ENCODE measurements at regions not wholly inside any gene's neighbourhood (a gene's known extent, or its start where the extent isn't known, plus 50 kb on each side); places are given as distances from the start of the nearest gene placed in this dataset.
A peak's percentile ranks its signal among the peaks of the same experiment; 100 is the strongest.

DNA sequence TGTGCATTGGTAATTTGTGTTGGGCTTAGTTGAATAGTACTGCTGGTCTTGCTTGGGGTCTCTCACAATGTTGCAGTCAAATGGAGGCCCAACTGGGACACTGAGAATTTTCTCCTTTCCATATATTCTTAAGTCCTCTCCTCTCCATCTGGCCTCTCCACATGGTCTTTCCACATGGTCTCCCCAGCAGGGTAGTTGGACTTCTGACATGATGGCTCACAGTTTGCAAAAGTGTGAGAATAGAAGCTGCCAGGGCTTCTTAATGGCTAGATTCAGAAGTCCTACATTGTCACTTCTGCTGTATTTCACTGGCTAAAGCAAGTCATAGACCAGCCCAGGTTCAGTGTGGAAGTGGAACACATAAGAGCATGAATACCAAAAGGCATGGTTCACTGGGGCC, 318.5 kb upstream of the TNP1 start:
- peaks cover 7% of the 10 kb centered on the region for H3K4me1 Mint-ChIP-seq
- DNase-seq (no peak), ATAC-seq (no peak)
- no peak overlapping the region for H3K4me3 Mint-ChIP-seq
- no peak overlapping the region for H3K27ac Mint-ChIP-seq
- H3K9me3 Mint-ChIP-seq = peaks cover 0 to 8% of the 10 kb centered on the region in 2 donors
- no peaks in the 10 kb centered on the region for H3K27me3 Mint-ChIP-seq

DNA sequence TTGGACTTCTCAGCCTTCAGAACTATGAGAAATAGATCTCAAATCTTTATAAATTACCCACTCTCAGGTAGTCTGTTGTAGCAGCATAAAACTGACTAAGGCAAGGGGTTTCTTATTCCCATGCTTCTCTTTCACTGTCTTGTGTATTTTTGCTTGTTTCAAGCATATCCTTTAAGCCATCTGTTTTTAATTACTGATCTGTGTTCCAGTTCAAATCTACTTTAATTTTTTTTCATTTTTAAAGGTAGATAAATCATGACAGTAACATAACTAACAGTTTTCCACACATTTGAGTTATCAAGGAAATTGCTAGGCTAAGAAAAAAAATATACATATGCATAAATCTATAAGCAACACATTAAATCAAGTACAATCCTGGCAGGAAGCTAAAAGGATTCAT, 317.9 kb upstream of the TNP1 start:
- Mint-ChIP-seq H3K9me3 (peaks cover 0 to 9% of the 10 kb centered on the region in 2 donors), H3K27me3 (peaks cover under 1% of the 10 kb centered on the region), H3K27ac (no peak overlapping the region), H3K4me1 (peaks cover 7% of the 10 kb centered on the region), H3K4me3 (no peak overlapping the region)
- no peak for DNase-seq
- ATAC-seq = no peak

DNA sequence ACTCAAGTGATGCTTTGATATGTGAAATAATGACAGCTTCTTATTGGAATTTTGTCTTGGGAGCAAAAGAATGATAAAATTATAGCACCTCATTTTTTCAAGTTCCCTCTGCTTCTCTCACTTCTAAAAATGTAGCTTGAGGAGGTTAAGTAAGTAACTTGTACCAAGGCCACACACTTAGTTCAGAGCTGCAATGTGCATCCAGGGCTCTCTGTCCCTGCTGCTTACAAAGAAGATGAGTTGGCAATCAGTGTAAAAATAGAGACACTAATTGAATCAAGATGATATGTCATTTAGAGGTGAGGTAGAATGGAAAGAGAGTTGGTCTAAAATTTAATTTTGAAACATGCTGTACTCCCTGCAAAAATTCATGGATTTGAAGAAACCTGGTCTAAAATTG, 312.0 kb upstream of the TNP1 start:
- H3K27me3 Mint-ChIP-seq = peaks cover 22% of the 10 kb centered on the region
- no peak for ATAC-seq

DNA sequence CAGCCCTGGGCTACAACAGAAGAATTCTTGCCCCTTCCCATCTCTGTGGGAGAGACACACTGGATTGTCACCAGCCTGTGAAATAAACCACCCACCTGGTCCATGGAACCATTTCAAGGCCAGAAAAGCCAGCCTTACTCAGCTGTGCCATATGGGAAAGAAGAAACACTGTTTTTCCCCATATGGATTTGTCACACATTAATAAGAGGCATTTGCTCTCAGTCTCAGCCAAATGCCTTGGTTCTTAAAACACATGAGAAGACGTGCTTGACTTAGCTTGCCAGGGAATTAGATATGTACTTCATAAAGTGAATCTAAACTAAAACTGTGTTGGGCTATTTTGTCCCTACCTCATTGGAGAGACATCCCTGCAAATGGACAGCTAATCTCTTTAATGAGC, 308.6 kb upstream of the TNP1 start:
- DNase-seq = no peak

More for the DNA sequence above, 312.0 kb upstream of the TNP1 start:
- H3K27ac Mint-ChIP-seq = no peak overlapping the region
- H3K4me3 Mint-ChIP-seq = no peak overlapping the region
- peaks cover 7% of the 10 kb centered on the region for H3K4me1 Mint-ChIP-seq
- H3K9me3 Mint-ChIP-seq = peaks cover 0 to 27% of the 10 kb centered on the region in 2 donors
- DNase-seq = no peak

DNA sequence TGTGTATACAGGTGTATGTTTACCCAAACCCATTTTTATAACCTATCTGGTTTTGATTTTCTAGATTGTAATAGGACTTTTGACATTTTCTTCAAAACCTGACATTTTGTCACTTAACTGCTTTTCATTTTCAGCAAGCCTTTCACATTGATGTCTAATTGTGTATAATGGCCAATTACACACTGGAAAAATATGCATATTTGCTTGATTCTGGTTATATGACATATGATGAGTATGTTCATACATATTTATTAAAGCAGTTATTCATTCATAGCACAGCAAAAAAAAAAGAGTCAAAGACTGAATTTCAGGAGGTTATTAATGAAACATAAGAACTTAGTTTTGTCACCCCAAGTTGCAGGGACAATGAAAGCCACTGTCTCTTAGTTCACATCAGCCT, 307.7 kb upstream of the TNP1 start:
- Mint-ChIP-seq H3K27ac (no peak overlapping the region), H3K9me3 (peaks cover 0 to 17% of the 10 kb centered on the region in 2 donors), H3K4me1 (peaks cover 6% of the 10 kb centered on the region), H3K27me3 (peaks cover 34% of the 10 kb centered on the region), H3K4me3 (no peak overlapping the region)
- DNase-seq = no peak
- ATAC-seq = no peak

More for the DNA sequence above, 308.6 kb upstream of the TNP1 start:
- H3K4me1 Mint-ChIP-seq = no peaks in the 10 kb centered on the region
- peaks cover 37% of the 10 kb centered on the region for H3K27me3 Mint-ChIP-seq
- no peak for ATAC-seq
- H3K4me3 Mint-ChIP-seq = no peak overlapping the region
- H3K9me3 Mint-ChIP-seq = peaks cover 0 to 19% of the 10 kb centered on the region in 2 donors
- H3K27ac Mint-ChIP-seq = peak overlapping the region in 1 of 2 donors; percentile 19

DNA sequence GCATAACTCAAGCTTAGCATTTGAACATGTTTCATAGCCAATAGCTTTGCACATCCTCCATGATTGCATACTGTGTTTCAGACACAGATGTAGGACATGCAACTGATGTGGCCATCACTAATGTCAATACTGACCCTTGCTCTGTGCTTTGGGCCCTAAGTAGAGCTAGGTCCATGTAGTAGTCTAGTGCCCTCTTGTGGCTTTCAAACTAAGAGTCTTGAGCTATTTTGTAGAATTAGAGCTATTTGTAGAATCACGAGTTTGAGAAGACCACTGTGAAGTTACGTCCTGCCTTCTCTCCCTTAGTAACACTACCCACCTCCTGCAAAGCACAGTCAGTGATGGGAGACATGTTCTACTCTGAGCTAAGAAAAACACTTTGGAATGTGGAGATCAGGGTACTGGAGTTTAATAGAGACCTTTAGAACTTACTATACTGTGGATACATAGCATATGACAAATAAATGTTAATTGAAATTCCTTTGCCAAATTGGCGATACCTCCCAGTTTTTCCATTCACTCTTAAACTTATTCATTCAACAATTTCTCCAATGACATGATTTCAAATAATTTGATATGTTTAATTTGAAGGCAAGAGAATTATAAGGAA, 306.5 kb upstream of the TNP1 start:
- H3K4me3 Mint-ChIP-seq = no peak overlapping the region
- DNase-seq (no peak), ATAC-seq (peak; percentile 66)
- peaks cover 18% of the 10 kb centered on the region for H3K4me1 Mint-ChIP-seq
- peaks cover 28% of the 10 kb centered on the region for H3K27me3 Mint-ChIP-seq
- peaks cover 0 to 10% of the 10 kb centered on the region in 2 donors for H3K9me3 Mint-ChIP-seq
- H3K27ac Mint-ChIP-seq = no peak overlapping the region

DNA sequence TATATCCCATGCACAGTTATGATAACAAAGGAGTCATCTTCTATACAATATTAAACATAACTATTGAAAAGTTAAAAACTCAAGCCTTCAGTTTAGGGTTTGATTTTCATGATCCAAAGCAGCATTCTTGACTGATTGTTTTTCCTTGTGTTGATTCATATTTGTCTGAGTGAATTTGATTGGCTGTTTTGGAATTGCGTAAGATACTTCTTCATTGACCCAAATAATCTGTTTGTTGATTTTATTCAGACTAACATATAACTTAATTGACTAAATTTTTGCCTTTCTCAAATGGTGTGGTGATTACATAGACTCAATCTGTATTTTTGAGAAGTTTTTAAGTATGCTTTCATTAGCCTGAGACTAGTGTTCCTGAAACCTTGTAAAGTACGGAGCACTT, 305.7 kb upstream of the TNP1 start:
- no peak for ATAC-seq
- H3K27me3 Mint-ChIP-seq = peaks cover 20% of the 10 kb centered on the region

DNA sequence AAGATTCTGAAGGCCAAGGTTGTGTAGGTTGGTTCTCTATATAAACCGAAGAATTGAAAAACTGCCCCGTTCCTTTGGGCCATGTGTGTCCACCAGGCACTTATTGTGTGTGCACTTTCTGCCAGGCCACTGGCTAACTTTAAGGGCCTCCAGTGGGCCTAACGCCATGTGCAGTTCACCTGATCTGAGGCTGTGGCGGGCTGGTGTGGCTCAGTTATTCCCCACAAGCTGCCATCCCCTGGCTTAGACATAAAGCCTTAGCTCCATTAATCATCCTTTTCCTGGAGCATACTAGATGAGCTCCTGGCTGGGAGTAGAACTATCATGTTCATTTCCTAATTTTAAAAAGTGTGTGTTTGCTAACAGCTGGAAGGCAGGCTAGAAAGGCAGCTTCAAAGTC, 304.1 kb upstream of the TNP1 start:
- ATAC-seq (no peak), DNase-seq (no peak)
- Mint-ChIP-seq H3K27me3 (peaks cover 15% of the 10 kb centered on the region), H3K27ac (no peak overlapping the region), H3K9me3 (no peaks in the 10 kb centered on the region), H3K4me1 (peaks cover 23% of the 10 kb centered on the region), H3K4me3 (no peak overlapping the region)

More for the DNA sequence above, 305.7 kb upstream of the TNP1 start:
- H3K9me3 Mint-ChIP-seq = peaks cover 0 to 2% of the 10 kb centered on the region in 2 donors
- no peak for DNase-seq
- H3K27ac Mint-ChIP-seq = no peak overlapping the region
- H3K4me3 Mint-ChIP-seq = no peak overlapping the region
- H3K4me1 Mint-ChIP-seq = peaks cover 23% of the 10 kb centered on the region

DNA sequence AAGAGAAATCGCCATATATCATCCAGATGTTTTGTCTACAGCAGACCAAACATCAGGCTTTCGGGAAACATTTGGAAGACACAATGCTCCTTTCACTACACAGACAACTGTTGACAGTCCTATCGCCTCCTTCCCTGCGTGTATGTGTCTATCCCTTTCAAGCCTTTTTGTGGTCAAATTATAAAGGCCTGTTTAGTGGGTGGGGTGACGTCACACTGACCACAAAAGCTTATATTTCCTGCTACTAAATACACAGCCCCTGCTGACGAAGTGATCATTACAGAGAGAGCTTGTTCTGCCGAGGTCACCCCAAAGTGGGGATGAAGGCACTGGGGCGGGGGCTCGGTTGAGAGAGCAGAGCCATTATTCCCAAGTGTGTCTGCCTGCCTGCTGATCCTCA, 302.7 kb upstream of the TNP1 start:
- ATAC-seq = peak; percentile 87
- Mint-ChIP-seq H3K9me3 (no peaks in the 10 kb centered on the region), H3K4me1 (peaks cover 23% of the 10 kb centered on the region), H3K27ac (no peak overlapping the region), H3K27me3 (peaks cover 15% of the 10 kb centered on the region), H3K4me3 (peak overlapping the region; percentile 64 to 67)
- DNase-seq = peak; percentile 43 to 55

DNA sequence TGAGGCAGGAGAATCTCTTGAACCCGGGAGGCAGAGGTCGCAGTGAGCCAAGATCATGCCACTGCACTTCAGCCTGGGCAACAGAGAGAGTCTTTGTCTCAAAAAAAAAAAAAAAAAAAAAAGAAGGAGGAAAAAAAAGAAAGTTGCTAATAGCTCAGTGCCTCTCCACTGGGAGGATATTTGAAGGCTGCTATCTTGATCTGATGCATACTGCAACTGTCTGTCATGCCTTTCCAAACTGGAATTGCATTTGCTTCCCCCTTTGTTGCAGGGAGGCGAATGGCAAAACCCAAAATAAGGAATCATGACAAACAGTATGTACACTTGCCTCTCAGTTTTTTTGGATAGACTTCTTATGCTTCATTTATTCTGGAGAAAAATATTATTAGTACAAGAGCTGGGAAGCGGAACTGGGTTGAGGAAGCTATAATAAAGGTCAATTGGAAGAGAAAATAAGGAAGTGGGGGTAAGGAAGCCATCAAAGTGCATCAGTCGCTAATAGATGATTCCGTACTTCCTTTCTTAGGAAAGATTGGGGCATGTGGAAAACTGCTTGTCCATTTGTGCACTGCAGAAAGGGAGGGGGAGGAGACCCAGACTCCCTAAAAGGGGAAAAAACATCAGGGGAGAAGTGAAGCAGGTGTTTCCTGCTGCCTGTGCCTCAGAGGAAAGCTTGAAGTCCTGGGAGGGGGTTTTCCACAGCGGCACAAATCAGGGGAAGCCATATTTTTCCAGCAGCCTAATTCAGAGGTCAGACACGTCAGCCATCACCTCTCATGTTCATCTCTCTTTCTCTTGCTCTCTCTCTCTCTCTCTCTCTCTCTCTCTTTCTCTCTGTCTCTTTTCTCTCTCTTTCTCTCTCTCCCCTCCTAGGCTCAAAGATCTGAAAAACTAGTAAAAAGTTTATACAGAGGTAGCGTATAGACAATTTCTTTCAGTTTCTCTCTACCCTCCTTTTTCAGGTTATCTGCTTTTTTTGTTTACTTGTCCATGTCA, 301.4 kb upstream of the TNP1 start:
- peak overlapping the region; percentile 16 to 34 for H3K27ac Mint-ChIP-seq
- peaks cover 14% of the 10 kb centered on the region for H3K27me3 Mint-ChIP-seq
- H3K4me3 Mint-ChIP-seq = peak overlapping the region; percentile 64 to 67
- no peaks in the 10 kb centered on the region for H3K9me3 Mint-ChIP-seq
- DNase-seq (no peak), ATAC-seq (no peak)
- H3K4me1 Mint-ChIP-seq = peaks cover 23% of the 10 kb centered on the region

DNA sequence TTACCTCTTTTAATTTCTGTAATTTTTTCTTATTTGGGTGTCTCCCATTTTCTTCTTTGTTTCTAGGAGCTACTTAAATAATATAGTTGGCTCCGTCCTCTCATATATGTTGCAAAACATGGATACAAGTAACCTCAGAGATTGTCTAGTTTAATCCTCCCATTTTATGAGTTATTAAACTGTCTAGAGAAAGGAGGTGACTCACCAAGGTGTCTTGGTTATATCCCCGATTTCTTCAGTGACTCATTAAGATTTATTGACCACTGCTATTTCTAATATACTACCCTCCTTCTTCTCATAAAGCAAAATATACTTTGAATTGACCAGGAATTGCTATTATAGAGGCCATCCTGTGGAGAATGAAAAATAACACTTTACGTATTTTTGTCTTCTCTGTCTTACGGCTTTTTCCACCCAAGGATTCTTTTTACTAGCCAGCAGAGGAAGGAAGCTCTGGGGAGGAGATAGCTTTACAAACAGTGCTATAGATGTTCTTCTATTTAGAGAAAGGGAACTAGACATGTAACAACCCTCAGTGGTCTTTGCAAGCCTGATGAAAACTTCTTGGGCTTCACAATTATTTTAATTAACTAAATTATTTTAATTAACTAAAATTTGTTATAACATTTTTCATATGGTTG, 300.4 kb upstream of the TNP1 start:
- H3K27ac Mint-ChIP-seq = no peak overlapping the region
- ATAC-seq = no peak
- peaks cover 23% of the 10 kb centered on the region for H3K4me1 Mint-ChIP-seq
- DNase-seq = no peak
- peaks cover 6% of the 10 kb centered on the region for H3K27me3 Mint-ChIP-seq
- no peaks in the 10 kb centered on the region for H3K9me3 Mint-ChIP-seq
- no peak overlapping the region for H3K4me3 Mint-ChIP-seq

DNA sequence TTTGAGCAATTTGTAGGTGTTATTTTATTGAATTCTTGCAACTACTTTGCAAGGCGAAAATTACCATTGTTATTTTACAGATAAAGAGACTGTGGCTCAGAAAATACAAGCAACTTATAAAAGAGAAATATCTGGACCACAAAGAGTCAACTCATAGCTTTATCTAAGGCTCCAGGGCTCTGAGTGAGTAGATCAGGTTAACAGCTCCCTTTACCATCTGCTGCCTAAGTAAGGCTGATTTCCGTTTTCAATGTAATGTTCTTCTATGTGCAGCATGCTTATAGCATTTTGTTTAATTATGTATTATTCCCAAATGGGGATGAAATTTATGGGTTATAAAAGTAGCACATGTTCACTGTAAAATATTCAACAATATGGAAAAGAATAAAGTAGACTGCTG, 299.1 kb upstream of the TNP1 start:
- Mint-ChIP-seq H3K4me3 (no peak overlapping the region), H3K4me1 (peaks cover 23% of the 10 kb centered on the region), H3K27me3 (no peaks in the 10 kb centered on the region), H3K9me3 (no peaks in the 10 kb centered on the region), H3K27ac (no peak overlapping the region)
- DNase-seq (no peak), ATAC-seq (no peak)

DNA sequence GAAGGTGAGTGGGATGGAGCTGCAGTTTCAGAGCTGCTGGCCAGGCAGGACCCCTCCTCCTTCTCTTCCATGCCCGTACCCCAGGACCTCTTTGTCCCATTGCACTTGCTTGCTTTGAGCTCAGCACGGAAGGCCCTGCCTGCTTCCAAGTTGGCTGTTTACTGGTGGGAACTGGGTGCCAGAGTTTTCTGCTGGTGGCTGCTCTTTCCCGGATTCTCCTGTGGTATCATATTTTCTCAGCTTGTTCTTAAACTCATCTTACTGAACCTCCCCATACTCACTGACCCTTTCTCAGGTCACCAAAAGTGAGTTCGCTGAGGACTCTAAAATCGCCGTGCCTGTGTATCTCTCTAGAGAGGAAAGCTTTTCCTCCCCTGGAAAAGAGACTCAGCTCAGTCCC, 297.7 kb upstream of the TNP1 start:
- Mint-ChIP-seq H3K9me3 (no peaks in the 10 kb centered on the region), H3K27ac (no peak overlapping the region), H3K4me3 (no peak overlapping the region), H3K27me3 (peaks cover 4% of the 10 kb centered on the region), H3K4me1 (peaks cover 18% of the 10 kb centered on the region)
- DNase-seq (no peak), ATAC-seq (no peak)

DNA sequence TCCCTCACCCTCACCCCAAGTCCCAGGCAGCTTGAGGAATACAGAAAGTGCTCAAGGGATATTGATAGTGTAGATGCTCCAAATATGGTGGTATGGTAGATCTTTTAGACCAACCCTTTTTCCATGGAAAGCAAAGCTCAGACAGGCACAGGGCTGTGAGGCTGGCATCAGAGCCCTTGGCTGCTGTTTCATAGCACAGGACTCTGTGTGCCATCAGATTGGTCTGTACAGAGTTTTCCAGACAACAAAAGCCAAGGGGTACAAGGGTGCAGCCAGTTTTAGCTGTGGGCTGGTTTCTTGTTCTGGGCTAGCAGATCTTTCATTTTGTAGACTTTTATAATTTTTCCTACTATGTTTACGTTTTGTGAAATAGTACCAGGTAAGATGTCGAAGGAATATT, 296.9 kb upstream of the TNP1 start:
- no peak for ATAC-seq

DNA sequence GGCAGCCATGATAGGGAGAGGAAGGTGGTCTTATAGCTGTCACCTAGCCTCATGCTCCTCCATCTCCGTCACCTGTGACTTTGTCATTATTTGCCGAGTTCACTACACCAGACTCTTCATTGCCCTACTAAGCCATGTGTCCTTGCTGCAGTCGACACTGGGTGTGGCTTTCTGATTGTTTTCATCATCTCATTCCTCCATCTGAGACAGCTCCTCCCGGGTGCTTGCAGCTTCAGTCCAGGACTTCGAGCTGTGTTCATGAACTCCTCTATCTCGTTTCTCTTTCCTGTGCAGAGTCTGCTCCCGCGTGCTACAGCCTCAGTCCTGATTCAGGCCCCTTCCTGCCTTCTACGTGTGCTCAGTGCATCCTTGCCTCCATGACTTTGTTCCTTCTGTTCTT, 295.1 kb upstream of the TNP1 start:
- no peak for ATAC-seq
- Mint-ChIP-seq H3K27ac (no peak overlapping the region), H3K4me1 (no peaks in the 10 kb centered on the region), H3K9me3 (no peaks in the 10 kb centered on the region), H3K27me3 (peaks cover 16% of the 10 kb centered on the region), H3K4me3 (no peak overlapping the region)
- DNase-seq = no peak

More for the DNA sequence above, 296.9 kb upstream of the TNP1 start:
- H3K27me3 Mint-ChIP-seq = peaks cover 12% of the 10 kb centered on the region
- DNase-seq = no peak
- no peaks in the 10 kb centered on the region for H3K9me3 Mint-ChIP-seq
- H3K27ac Mint-ChIP-seq = no peak overlapping the region
- H3K4me3 Mint-ChIP-seq = no peak overlapping the region
- H3K4me1 Mint-ChIP-seq = peaks cover 10% of the 10 kb centered on the region

DNA sequence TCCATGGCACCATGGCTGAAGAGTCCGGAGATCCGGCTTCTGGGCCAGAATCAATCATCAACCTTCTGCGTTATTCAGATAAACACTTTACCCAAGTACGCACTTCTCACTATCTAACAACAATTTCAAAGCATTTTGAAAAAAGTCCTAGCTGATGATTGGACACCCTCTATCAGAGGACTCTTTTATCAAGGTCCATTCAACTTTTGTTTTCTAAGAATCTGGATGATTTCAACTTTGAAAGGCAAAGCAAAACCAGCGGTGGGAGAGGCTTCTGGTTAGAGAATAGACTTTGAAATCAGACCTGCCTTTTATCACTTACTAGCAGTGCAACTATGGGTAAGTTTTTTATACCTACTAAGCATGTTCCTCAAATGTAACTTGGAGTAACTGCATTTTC, 293.6 kb upstream of the TNP1 start:
- ATAC-seq = no peak
- Mint-ChIP-seq H3K4me3 (no peak overlapping the region), H3K4me1 (no peaks in the 10 kb centered on the region)

More for the DNA sequence above, 293.6 kb upstream of the TNP1 start:
- H3K27me3 Mint-ChIP-seq = peaks cover 21% of the 10 kb centered on the region
- H3K9me3 Mint-ChIP-seq = no peaks in the 10 kb centered on the region
- DNase-seq = no peak
- H3K27ac Mint-ChIP-seq = no peak overlapping the region

All from stimulated activated naive CD8-positive, alpha-beta T cell treated with anti-CD3 and anti-CD28 coated beads, Interleukin-15, amount 100 ng/mL, for 72 hours (primary cell).